ENCODE measurements at regions not wholly inside any gene's neighbourhood (a gene's known extent, or its start where the extent isn't known, plus 50 kb on each side); places are given as distances from the start of the nearest gene placed in this dataset.

GRCh38 chr3:31161889-31162288, 267.4 kb upstream of the GADL1 start:
- Histone ChIP-seq H3K4me1 (ENCODE audit: control insufficient read depth in 1 of 2, insufficient read depth in 2 of 2, low read length in 2 of 2) (peaks cover 0 to 13% of the 10 kb centered on the region in 2 experiments; a peak in 1 of 4 replicates), H2AFZ (ENCODE audit: low read depth, low read length, poor library complexity, severe bottlenecking) (no peak overlapping the region), H3K79me2 (ENCODE audit: insufficient read depth, low read length) (no peaks in the 10 kb centered on the region), H3K9me2 (ENCODE audit: insufficient read depth) (no peaks in the 10 kb centered on the region), H3K9ac (ENCODE audit: low read length) (no peak overlapping the region), H3K4me2 (ENCODE audit: low read length) (no peak overlapping the region), H3K27ac (ENCODE audit: low read depth, low read length) (no peak overlapping the region), H3K9me3 (ENCODE audit: control insufficient read depth in 1 of 2, insufficient read depth in 1 of 2, low read depth in 1 of 2, low read length in 2 of 2) (no peaks in the 10 kb centered on the region), H3K36me3 (ENCODE audit: control insufficient read depth in 1 of 2, insufficient read depth in 2 of 2, low read length in 2 of 2) (no peaks in the 10 kb centered on the region), H3K27me3 (ENCODE audit: insufficient read depth, low read length) (no peaks in the 10 kb centered on the region), H4K20me1 (ENCODE audit: insufficient read depth) (no peaks in the 10 kb centered on the region), H3K4me3 (replicated peaks in 1 of 2; ENCODE audit: low read depth in 1 of 2, low read length in 2 of 2) (no peak overlapping the region)
- RAD21 ChIA-PET (ENCODE audit: low non-redundant PET in 1 of 2, low total read pairs in 2 of 2, uncharacterized antibody in 2 of 2, unreplicated experiment in 2 of 2), result no interaction called here
- BruUV-seq (replicated peaks), result no TSS peak
- TF ChIP-seq ZBTB33 (IDR thresholded peaks at IDR 0.05; ENCODE audit: extremely low read depth, insufficient replicate concordance, low read length), result no peak
- TF ChIP-seq SP1 (IDR thresholded peaks at IDR 0.05; ENCODE audit: low read depth), result no peak
- no peak for TF ChIP-seq ELF1 (IDR thresholded peaks at IDR 0.05; ENCODE audit: borderline replicate concordance, low read depth)
- POLR2A ChIA-PET, result no interaction called here
- DNase-seq (ENCODE audit: low read depth, low spot score) (no peak), ATAC-seq (no peak)
- intact Hi-C loops (cut with micrococcal nuclease), result no loop called here
- CTCF ChIA-PET, result no interaction called here

- Histone ChIP-seq H3K4me1 (ENCODE audit: control insufficient read depth in 1 of 2, insufficient read depth in 2 of 2, low read length in 2 of 2) (peaks cover 0 to 10% of the 10 kb centered on the region in 2 experiments; a peak in 1 of 4 replicates), H3K9me2 (ENCODE audit: insufficient read depth) (no peaks in the 10 kb centered on the region), H3K27me3 (ENCODE audit: insufficient read depth, low read length) (no peaks in the 10 kb centered on the region), H3K4me2 (ENCODE audit: low read length) (no peak overlapping the region), H3K27ac (ENCODE audit: low read depth, low read length) (no peak overlapping the region), H3K79me2 (ENCODE audit: insufficient read depth, low read length) (no peaks in the 10 kb centered on the region), H4K20me1 (ENCODE audit: insufficient read depth) (no peaks in the 10 kb centered on the region), H3K9me3 (ENCODE audit: control insufficient read depth in 1 of 2, insufficient read depth in 1 of 2, low read depth in 1 of 2, low read length in 2 of 2) (no peaks in the 10 kb centered on the region), H3K36me3 (ENCODE audit: control insufficient read depth in 1 of 2, insufficient read depth in 2 of 2, low read length in 2 of 2) (no peaks in the 10 kb centered on the region), H2AFZ (ENCODE audit: low read depth, low read length, poor library complexity, severe bottlenecking) (no peak overlapping the region), H3K9ac (ENCODE audit: low read length) (no peak overlapping the region), H3K4me3 (replicated peaks in 1 of 2; ENCODE audit: low read depth in 1 of 2, low read length in 2 of 2) (no peak overlapping the region)
- intact Hi-C loops (cut with micrococcal nuclease), result no loop called here
- BruUV-seq (replicated peaks), result no TSS peak
- ChIA-PET POLR2A (no interaction called here), RAD21 (ENCODE audit: low non-redundant PET in 1 of 2, low total read pairs in 2 of 2, uncharacterized antibody in 2 of 2, unreplicated experiment in 2 of 2) (no interaction called here), CTCF (no interaction called here)
- ATAC-seq, result no peak
- no peak for DNase-seq (ENCODE audit: low read depth, low spot score)
- TF ChIP-seq ZFX (IDR thresholded peaks at IDR 0.05), result no peak
- TF ChIP-seq YY1 (IDR thresholded peaks at IDR 0.05; ENCODE audit: extremely low read depth, insufficient replicate concordance, low read depth, low read length), result no peak
- no peak for TF ChIP-seq REST (IDR thresholded peaks at IDR 0.05; ENCODE audit: low read depth)
- no peak for TF ChIP-seq SRF (IDR thresholded peaks at IDR 0.05; ENCODE audit: low read depth)
- TF ChIP-seq SIN3A (IDR thresholded peaks at IDR 0.05; ENCODE audit: low read depth), result no peak
- TF ChIP-seq CBX3 (IDR thresholded peaks at IDR 0.05; ENCODE audit: low read depth), result no peak
- TF ChIP-seq FOSL1 (IDR thresholded peaks at IDR 0.05; ENCODE audit: low read depth), result no peak
- TF ChIP-seq ATF3 (IDR thresholded peaks at IDR 0.05), result no peak
- TF ChIP-seq CEBPB (IDR thresholded peaks at IDR 0.05; ENCODE audit: low read depth), result no peak
- no peak for TF ChIP-seq EZH2 (IDR thresholded peaks at IDR 0.05)
- no peak for TF ChIP-seq CTCF (IDR thresholded peaks at IDR 0.05 in 2 of 3, conservative IDR thresholded peaks at IDR 0.05 in 1 of 3; ENCODE audit: borderline replicate concordance in 1 of 3, insufficient read depth in 1 of 3, low read depth in 2 of 3, low read length in 2 of 3)
Measured at GRCh38 chr3:31164381-31164780, 269.9 kb upstream of the GADL1 start.

All from HCT116 (cell line).